Activated CD8-positive, alpha-beta T cell treated with anti-CD3 and anti-CD28 coated beads for 36 hours (primary cell): ENCODE measurements at regions not wholly inside any gene's neighbourhood (a gene's known extent, or its start where the extent isn't known, plus 50 kb on each side); places are given as distances from the start of the nearest gene placed in this dataset.
A peak's percentile ranks its signal among the peaks of the same experiment; 100 is the strongest.

ENCODE experiments used
- ATAC-seq: fragments of 200-7000 bp; cut with Tn5 transposase; one replicate; pipeline ENCODE4 v1.10.0; 2021; ENCODE audit warnings: mild to moderate bottlenecking, moderate library complexity
- CTCF ChIA-PET: fragments of 350-600 bp; sonication (Branson Sonifier 250); formaldehyde crosslinking; loops from one replicate; lab custom pipeline; 2021; ENCODE audit warnings: antibody characterized with exemption; lab: Charles Lee
- POLR2A ChIA-PET: fragments of 350-600 bp; sonication (Branson Sonifier 250); formaldehyde crosslinking; loops from one replicate; lab custom pipeline; 2021; ENCODE audit warnings: antibody characterized with exemption; lab: Charles Lee
- DNase-seq: peaks from one replicate; pipeline ENCODE4 v3.0.0-alpha.2; 2020
- H3K27ac Mint-ChIP-seq: one replicate; pipeline ENCODE4 v1.8.0; 2021; ENCODE audit warnings: mild to moderate bottlenecking, mixed read lengths
- H3K27me3 Mint-ChIP-seq: one replicate; pipeline ENCODE4 v1.8.0; 2021; ENCODE audit warnings: mixed read lengths
- H3K36me3 Mint-ChIP-seq: one replicate; pipeline ENCODE4 v1.8.0; 2021; ENCODE audit warnings: low read depth, mixed read lengths
- H3K4me1 Mint-ChIP-seq: one replicate; pipeline ENCODE4 v1.8.0; 2021; ENCODE audit warnings: low read depth, mixed read lengths
- H3K4me3 Mint-ChIP-seq: one replicate; pipeline ENCODE4 v1.8.0; 2021; ENCODE audit warnings: mild to moderate bottlenecking, moderate library complexity, mixed read lengths
- H3K9me3 Mint-ChIP-seq: one replicate; pipeline ENCODE4 v1.8.0; 2021; ENCODE audit warnings: mixed read lengths
- CTCF ChIP-seq: fragments of 200-600 bp; IDR thresholded peaks from one replicate; pipeline ENCODE4 v1.8.0; 2022; ENCODE audit warnings: antibody characterized with exemption, mild to moderate bottlenecking
- intact Hi-C: fragments of 100-400 bp; cut with micrococcal nuclease; formaldehyde crosslinking; loops from one replicate; pipeline ENCODE4 v1.10.0; 2022

GRCh38 chr2:65671670-65672242 lies 239.4 kb upstream of the SPRED2 start:
- Mint-ChIP-seq H3K27me3 (peaks cover 4% of the 10 kb centered on the region), H3K36me3 (no peaks in the 10 kb centered on the region), H3K9me3 (peaks cover 8% of the 10 kb centered on the region), H3K4me1 (no peaks in the 10 kb centered on the region), H3K27ac (no peak overlapping the region), H3K4me3 (no peak overlapping the region)
- ChIA-PET POLR2A (no interaction called here), CTCF (no interaction called here)
- no peak for TF ChIP-seq CTCF
- no peak for ATAC-seq
- intact Hi-C loops = no loop called here
- DNase-seq = no peak

DNA sequence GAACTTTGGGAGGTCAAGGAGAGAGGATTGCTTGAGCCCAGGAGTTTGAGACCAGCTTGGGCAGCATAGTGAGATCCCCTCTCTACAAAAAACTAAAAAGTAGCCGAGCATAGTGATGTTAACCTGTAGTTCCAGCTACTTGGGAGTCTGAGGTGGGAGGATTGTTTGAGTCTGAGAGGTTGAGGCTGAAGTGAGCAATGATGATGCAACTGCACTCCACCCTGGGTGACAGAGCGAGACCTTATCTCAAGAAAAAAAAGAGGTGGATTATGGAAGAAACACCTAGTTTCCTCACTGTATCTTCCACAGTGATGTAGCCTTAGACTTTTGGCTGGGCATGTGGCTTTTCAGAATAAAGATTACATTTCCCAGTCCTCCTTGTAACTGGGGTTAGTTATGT lies 237.2 kb upstream of the SPRED2 start:
- ChIA-PET CTCF (interaction anchor here (1.5 kb wide), 1 partner anchor 30 kb away, joined by 4 read pairs; no protein-coding TSS in a partner anchor), POLR2A (no interaction called here)
- no peak for DNase-seq
- Mint-ChIP-seq H3K4me1 (peaks cover 8% of the 10 kb centered on the region), H3K4me3 (no peak overlapping the region), H3K9me3 (peaks cover 5% of the 10 kb centered on the region), H3K27ac (no peak overlapping the region), H3K36me3 (no peaks in the 10 kb centered on the region), H3K27me3 (no peaks in the 10 kb centered on the region)
- no peak for ATAC-seq
- intact Hi-C loops = no loop called here
- no peak for TF ChIP-seq CTCF

DNA sequence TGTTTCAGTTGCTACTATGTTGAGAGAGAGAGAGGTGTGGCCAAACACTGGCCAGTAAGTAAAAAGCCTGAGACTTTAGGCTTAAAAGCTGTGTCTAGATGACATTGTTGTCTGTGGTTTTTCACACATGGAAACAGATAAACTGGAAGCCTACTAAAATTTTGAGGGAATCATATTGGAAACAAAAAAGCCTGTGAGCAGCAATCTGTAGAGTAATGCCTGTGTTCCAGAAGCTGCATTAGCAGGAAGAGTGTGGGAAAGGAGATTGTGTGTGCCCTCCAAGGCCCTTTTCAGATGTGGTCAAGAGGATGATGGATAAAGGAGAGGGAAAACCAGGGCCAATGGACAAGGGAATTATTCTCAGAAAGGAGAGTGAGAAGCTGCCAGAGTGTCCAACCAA lies 236.3 kb upstream of the SPRED2 start:
- intact Hi-C loops = no loop called here
- Mint-ChIP-seq H3K4me3 (no peak overlapping the region), H3K4me1 (peaks cover 8% of the 10 kb centered on the region), H3K27ac (no peak overlapping the region), H3K36me3 (no peaks in the 10 kb centered on the region), H3K27me3 (peaks cover 3% of the 10 kb centered on the region), H3K9me3 (peaks cover 5% of the 10 kb centered on the region)
- ATAC-seq (no peak), DNase-seq (no peak)
- CTCF ChIA-PET = interaction anchor here (1.1 to 1.5 kb wide), 2 partner anchors 13 to 29 kb away, joined by 3 to 4 read pairs; no protein-coding TSS in a partner anchor
- no peak for TF ChIP-seq CTCF
- POLR2A ChIA-PET = no interaction called here

DNA sequence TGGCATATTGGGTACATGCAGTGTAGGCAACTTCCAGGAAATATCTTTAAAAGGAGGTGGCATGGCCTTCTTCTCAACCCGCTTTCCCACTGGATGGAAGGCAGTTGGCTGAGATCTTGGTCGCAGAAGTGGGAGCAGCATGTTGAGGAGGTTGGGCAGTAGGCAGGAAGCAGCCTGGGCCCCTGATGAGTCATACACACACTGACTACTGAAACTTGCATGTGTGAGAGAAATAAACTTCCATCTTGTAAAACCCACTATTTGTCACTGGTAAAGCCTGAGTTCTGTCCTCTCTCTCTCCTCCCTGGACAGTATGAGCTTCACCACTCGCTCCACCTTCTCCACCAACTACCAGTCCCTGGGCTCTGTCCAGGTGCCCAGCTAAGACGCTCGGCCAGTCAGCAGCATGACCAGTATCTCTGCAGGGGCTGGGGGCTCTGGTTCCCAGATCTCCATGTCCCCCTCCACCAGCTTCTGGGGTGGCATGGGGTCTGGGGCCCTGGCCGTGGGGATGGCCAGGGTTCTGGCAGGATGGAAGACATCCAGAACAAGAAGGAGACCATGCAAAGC lies 233.8 kb upstream of the SPRED2 start:
- ChIA-PET CTCF (no interaction called here), POLR2A (no interaction called here)
- ATAC-seq (peak; percentile 67), DNase-seq (peak; percentile 45)
- no peak overlapping the region for H3K4me3 Mint-ChIP-seq
- no peaks in the 10 kb centered on the region for H3K36me3 Mint-ChIP-seq
- intact Hi-C loops = no loop called here
- peaks cover 4% of the 10 kb centered on the region for H3K27me3 Mint-ChIP-seq
- TF ChIP-seq CTCF = no peak
- H3K4me1 Mint-ChIP-seq = peaks cover 8% of the 10 kb centered on the region
- peaks cover 5% of the 10 kb centered on the region for H3K9me3 Mint-ChIP-seq
- H3K27ac Mint-ChIP-seq = no peak overlapping the region

GRCh38 chr2:65664931-65665330 lies 232.5 kb upstream of the SPRED2 start:
- ChIA-PET CTCF (no interaction called here), POLR2A (no interaction called here)
- intact Hi-C loops = no loop called here
- Mint-ChIP-seq H3K36me3 (no peaks in the 10 kb centered on the region), H3K4me1 (peaks cover 8% of the 10 kb centered on the region), H3K4me3 (no peak overlapping the region), H3K27me3 (peaks cover 6% of the 10 kb centered on the region), H3K9me3 (peaks cover 5% of the 10 kb centered on the region), H3K27ac (no peak overlapping the region)
- DNase-seq (no peak), ATAC-seq (no peak)
- TF ChIP-seq CTCF = no peak
